ENCODE measurements at regions not wholly inside any gene's neighbourhood (a gene's known extent, or its start where the extent isn't known, plus 50 kb on each side); places are given as distances from the start of the nearest gene placed in this dataset.

DNA sequence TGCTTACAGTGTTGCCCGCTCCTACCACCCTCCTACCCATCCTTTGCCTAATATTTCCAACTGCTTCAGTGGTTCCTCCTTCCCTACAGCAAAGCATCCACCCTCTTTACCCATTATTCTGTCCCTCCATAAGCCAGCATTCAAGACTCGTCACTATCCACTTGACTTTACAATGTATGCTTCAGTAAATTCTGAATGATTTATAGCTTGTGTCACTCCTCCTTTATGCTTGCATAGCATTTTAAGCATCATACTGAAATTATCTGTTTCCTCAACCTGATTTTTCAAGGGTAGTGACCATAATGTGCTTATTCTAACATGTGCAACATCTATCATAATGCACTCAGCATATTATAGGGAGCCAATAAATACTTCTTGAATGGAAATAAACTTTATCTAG lies 365.5 kb downstream of the RAB28 start:
- no peak for DNase-seq

DNA sequence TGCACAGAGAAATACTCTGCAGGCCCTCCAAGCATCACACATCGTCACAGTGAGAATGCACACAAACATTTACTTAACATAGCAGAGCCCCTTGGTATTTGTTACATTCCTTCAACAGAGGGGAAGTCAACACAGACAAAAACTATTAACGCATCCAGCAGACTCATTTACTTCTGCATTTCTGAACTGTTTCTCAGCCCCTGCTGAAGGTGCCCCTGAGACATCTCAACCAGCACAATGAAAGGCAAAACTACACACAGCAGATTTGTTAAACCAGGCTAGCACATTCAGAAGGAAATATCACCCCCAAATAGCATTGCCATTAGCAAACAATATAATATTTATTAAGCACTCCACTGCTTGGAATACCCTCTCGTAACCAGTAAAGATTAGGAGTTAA lies 367.0 kb downstream of the RAB28 start:
- no peak for DNase-seq

DNA sequence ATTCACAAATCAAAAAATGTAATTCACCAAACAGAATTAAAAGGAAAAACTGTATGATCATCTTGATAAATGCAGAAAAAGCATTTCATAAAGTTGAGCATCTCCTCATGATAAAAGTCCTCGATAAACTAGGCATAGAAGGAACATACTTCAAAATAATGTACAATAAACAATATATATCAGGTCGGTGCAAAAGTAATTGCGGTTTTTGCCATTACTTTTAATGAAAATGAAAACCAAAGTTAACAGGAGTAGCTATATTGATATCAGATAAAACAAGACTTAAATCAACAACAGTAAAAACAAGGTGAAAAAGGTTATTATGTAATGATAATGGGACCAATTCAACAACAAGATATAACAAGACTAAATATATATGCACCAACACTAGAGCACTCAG lies 372.1 kb downstream of the RAB28 start:
- DNase-seq = no peak

DNA sequence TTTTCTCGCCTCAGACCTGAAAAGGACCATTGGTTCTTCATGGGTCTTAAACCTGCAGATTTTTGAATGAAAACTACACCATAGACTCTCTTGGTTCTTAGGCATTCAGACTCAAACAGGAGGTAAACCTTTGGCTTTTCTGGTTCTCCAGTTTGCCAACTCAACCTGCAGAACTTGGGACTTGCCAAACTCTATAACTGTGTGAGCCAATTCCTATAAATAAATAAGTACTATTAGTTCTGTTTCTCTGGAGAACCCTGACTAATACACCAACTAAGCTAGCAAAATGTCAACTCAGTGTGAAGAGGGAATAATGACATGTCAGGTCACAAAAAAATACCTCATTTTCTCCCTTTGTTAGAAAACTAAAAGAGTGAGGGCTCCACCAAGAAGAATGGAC lies 374.6 kb downstream of the RAB28 start:
- no peak for DNase-seq

- DNase-seq = no peak
These were observed 376.0 kb downstream of the RAB28 start for GRCh38 chr4:13108096-13108495.

DNA sequence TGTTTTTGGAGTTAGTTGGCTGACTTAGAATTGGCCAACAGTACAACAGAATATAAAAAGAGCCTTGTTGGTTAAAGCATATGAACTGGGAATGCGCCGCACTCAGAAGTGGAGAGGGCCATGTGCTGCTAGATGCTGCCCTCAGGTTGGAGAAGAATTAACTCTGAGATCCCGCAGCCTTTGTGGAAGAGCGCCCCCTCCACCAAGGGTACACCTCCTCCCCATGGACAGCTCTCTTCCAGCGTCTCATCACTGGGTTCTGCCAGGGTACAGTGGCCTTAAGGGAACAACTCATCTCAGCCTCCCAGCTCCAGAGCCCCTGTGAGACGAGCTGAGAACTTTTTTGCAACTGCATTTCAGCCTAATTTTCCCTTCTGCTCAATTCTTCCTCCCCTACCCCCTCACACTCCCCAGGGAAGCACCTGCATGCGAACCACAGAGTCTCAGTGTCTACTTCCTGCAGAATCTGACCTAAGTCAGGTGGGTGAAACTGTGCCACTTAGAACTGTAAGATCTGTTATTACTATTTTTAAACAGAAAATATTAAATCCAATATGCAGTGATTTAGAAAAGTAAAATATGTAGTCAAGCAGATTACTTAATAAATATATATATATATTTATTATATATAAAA lies 380.6 kb downstream of the RAB28 start:
- no peak for DNase-seq

- no peak for DNase-seq
These were observed 381.9 kb downstream of the RAB28 start for GRCh38 chr4:13102092-13102742.

- DNase-seq = no peak
These were observed 386.2 kb downstream of the RAB28 start for GRCh38 chr4:13097971-13098370.

DNA sequence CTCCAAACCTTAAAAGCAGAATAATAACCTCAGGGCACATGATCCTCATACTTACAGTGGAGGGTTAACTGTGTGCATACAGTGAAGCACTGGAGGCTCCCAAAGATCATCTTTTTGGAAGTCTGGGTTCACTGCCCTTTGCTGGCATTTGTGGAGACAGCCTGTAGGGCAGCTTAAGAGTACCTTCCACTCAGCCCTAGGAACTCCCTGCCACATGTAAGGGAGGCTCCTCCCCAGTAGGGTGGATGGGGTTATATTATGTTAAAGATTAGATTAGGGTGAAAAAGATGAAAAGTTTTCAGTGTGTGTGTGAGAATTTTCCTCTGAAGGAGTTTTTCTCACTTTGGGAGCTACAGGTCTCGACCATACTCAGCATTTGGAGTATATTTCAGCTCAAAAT lies 388.4 kb downstream of the RAB28 start:
- DNase-seq = no peak

DNA sequence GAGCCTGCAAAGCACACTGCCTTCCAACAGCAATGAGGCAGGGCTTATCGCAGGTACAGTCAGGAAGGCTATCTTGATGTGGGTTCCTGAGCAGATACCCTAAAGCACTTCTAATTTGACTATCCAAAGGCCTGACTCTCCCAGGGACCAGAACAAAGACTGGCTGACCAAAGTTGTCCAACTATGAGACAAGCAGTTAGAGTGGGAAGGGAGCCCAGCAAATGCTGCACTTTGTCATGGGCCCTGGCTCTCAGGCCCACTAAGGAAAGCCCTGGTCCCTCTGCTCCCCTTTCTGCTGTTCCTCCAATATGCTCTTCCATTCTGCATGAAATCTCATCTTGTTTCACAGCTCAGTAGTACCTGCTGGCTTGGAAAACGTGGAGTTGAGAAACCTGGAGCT lies 391.0 kb downstream of the RAB28 start:
- no peak for DNase-seq

DNA sequence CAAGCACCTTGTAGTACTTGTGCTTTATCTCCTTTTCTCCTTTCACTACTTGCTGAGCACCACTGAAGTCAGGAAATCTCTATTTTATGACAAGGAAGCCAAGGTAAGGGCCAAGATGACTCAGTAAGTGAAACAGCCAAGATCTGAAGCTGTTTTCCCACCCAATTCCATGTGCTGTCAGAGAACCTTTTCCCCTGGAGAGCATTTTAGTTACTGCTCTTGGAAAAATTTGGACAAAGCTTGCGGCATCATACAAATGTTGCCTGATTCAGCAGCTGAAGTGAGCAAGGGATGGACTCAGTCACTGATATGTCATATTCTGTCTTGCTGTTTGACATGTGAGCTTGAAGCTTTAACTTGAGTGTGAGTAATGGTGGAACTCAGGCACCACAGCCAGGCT lies 391.4 kb downstream of the RAB28 start:
- DNase-seq = no peak

DNA sequence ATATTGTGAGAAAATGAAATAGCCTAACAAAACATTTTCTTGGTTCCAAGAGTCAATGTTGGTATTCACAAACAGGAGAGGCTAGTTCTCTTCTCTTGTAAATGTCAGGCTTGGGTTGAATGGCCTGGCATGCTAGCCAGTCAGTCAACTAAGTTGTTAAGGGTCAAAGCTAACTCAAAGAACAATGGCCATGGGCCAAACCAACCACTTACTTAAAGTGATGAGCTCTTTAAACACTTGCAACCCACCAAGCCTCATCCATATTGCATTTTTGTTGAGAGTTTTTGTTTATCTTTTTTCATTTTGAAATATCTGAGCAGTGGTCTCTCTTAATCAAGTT lies 394.5 kb downstream of the RAB28 start:
- DNase-seq = no peak

DNA sequence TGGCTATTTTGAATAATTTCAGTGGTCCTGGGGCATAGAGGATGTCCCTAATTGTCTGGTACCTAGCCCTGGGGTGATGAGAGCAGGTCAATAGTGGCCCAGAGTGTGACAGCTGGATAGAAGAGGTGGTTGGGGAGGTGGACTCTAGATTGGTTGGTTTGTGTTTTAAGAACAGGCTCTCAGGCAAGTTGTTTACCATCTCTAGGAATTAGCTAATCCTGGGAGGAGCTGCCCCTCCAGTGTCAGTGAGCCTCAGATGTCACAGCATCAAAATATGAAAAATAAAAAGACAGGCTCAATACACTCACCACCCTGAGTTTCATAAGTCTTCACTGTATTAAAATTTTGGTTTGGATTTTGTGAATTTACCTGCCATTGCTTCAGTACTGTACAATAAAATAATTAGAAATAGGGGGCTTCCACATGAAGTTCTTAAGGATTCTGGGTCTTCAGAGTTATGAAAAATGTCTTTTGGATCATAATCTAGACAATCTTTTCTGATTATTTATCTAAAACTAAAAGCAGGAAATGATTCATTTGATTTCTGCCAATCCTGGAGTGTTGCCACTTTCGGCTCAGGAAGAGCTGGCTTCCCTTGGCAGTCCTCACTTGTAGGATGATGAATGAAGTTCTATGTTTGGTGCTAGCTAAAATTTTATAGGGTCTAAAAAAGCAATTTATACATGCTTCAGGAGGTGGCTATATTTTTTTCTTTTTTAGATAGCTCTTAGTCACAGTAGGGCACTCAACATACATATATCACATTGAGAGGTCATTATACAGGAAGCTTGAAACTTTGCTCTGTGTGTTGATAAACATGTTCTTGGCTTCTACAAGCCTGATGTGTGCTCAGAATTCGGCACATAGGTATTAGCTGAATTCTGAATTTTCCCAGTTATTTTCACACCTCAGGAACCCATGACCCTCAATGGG lies 395.1 kb downstream of the RAB28 start:
- no peak for DNase-seq

DNA sequence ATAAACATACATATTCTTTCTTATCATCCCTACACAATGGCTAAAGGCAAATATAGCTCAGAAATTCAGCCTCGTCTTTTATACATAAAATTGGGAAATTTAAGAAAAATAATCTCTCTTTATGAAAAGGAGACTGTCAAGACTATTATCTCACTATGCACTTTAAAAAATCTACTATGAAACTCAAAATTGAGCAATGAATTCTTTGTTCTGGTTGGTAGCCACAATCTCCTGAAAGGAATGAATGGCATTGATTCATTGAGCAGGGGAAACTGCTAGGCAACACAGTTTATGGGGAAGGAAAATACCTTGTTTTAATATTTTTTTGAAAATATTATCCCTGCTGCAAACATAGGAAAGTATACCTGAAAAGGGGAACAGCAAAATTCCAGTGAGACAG lies 397.1 kb downstream of the RAB28 start:
- DNase-seq = no peak

- DNase-seq = no peak
These were observed 399.9 kb downstream of the RAB28 start for GRCh38 chr4:13084210-13084609.

- DNase-seq = no peak
These were observed 402.3 kb downstream of the RAB28 start for GRCh38 chr4:13081830-13082229.

GRCh38 chr4:13067077-13067476 lies 417.1 kb downstream of the RAB28 start:
- no peak for DNase-seq

GRCh38 chr4:13059019-13059418 lies 425.1 kb downstream of the RAB28 start:
- no peak for DNase-seq

GRCh38 chr4:13056630-13057189 lies 427.4 kb downstream of the RAB28 start:
- DNase-seq = no peak

DNA sequence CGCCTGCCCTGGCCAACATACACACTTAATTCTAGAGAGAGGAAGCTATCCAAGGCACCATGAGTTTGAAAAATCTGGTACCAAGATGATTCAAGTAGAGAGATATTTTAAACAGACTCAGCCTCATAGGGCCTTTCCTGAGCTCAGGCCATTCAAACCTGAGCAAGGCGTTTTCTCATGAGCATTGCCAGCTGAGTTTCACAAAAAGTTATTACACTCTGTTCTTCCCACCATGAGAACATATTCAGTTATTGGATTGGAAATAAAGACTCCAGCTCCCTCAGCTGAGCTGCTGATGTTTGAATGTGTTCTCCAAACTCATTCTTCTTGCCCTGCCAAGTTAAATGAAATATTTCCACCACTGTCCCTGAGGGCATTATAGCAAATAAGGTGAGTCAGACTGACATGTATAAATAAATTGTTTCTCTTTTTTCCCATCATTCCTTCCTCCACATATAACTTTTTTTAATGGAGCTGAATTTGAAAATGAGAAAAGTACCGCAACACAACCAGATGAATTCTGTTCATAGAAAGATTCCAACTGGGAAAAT lies 429.6 kb downstream of the RAB28 start:
- no peak for DNase-seq

- DNase-seq = no peak
These were observed 436.5 kb downstream of the RAB28 start for GRCh38 chr4:13047591-13047990.

DNA sequence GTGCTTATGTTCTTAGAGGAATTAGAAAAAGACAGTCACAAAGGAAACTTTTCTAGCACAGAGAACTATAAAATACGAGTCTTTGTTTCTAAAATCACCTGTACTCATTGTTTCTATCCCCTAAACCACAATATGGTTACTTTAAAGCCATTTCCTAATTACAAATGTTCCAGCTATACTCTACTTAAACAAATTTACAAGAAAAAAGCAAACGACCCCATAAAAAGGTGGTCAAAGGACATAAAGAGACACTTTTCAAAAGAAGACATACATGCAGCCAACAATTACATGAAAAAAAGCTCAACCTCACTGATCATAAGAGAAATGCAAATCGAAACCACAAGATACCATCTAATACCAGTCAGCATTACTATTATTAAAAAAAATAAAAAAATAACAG lies 447.3 kb downstream of the RAB28 start:
- no peak for DNase-seq

DNA sequence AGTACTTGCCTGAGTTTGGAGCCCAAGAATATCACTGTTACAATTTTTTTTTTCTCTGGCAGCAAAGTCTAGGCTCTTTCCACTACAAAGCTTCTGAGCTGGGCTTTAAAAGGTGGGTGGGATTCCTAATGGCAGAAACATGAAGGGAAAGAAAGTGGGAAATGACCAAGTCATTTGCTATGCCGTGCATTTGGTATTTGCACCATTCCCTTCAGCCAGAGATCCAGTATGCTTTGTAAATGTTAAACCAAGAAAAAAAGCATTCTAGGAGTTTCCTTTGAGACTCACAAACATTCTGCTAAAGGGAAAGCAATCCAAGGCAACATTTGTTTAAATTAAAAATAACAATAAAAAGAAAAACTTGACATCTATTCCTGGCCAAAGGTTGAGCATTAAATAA lies 451.2 kb downstream of the RAB28 start:
- no peak for DNase-seq

Data from CD4-positive, alpha-beta T cell treated with Interferon gamma for 1 hour (primary cell).